ENCODE measurements at regions not wholly inside any gene's neighbourhood (a gene's known extent, or its start where the extent isn't known, plus 50 kb on each side); places are given as distances from the start of the nearest gene placed in this dataset.

DNA sequence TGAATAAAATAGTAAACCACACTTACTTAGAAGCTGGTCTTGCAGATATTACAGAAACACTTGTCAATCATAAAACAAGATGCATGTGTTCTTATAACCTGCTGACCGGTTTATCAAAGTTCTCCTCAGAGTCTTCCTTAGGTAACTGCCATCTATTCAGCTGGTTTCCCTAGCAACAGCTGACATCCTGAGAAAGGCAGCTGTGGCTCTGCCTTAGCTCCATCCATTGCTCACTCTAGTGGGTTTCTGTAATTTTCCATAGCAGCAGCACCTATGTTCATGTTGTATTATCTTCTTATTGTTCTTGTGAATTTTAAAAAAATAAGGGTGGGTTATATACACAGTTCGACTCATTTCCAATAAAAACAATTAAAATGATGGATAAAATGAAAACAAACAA is 87.8 kb downstream of the RAP2A start:
- Histone ChIP-seq H2BK15ac (ENCODE audit: low read length) (no peak overlapping the region), H3K56ac (replicated peaks; ENCODE audit: insufficient read length, low read depth, low read length) (no peak overlapping the region), H3K79me1 (ENCODE audit: low read depth, low read length) (no peaks in the 10 kb centered on the region), H3K9ac (replicated peaks in 1 of 4; ENCODE audit: extremely low read depth in 1 of 4, low read depth in 3 of 4, low read length in 3 of 4) (no peak overlapping the region), H3K14ac (ENCODE audit: insufficient read length) (no peak overlapping the region), H2BK5ac (ENCODE audit: low read depth, low read length) (no peak overlapping the region), H4K20me1 (replicated peaks in 1 of 2; ENCODE audit: control insufficient read depth in 1 of 2, insufficient read depth in 2 of 2, low read length in 2 of 2) (no peaks in the 10 kb centered on the region), H3K23ac (ENCODE audit: insufficient read length) (no peak overlapping the region), H3K27ac (ENCODE audit: low read depth, low read length) (no peak overlapping the region), H2BK12ac (ENCODE audit: low read depth, low read length) (no peak overlapping the region), H3K4ac (replicated peaks; ENCODE audit: insufficient read length, low read depth, low read length) (no peak overlapping the region), H3K4me3 (ENCODE audit: extremely low read depth in 1 of 4, insufficient read depth in 2 of 4, low read depth in 3 of 4, low read length in 4 of 4) (no peak overlapping the region), H3K4me1 (replicated peaks in 1 of 4; ENCODE audit: control insufficient read depth in 3 of 4, insufficient read depth in 4 of 4, low read length in 3 of 4) (no peaks in the 10 kb centered on the region), H4K91ac (replicated peaks; ENCODE audit: insufficient read length, low read length) (no peak overlapping the region), H3K36me3 (ENCODE audit: control insufficient read depth in 2 of 4, insufficient read depth in 4 of 4, low read length in 3 of 4) (no peaks in the 10 kb centered on the region), H4K5ac (ENCODE audit: insufficient read length, low read depth, low read length) (no peak overlapping the region), H2BK120ac (replicated peaks; ENCODE audit: low read depth, low read length) (no peak overlapping the region), H3K18ac (ENCODE audit: extremely low read depth, low read length) (no peak overlapping the region), H2BK20ac (ENCODE audit: low read length) (no peak overlapping the region), H2AFZ (ENCODE audit: low read length) (no peak overlapping the region), H4K8ac (ENCODE audit: extremely low read depth, insufficient read depth, low read length) (no peak overlapping the region), H3K9me3 (ENCODE audit: insufficient read depth in 2 of 2, low read depth in 1 of 2, low read length in 1 of 2) (peaks cover 0 to 2% of the 10 kb centered on the region in 2 experiments; a peak in 1 of 4 replicates), H3K79me2 (ENCODE audit: control insufficient read depth in 1 of 2, insufficient read depth in 2 of 2, low read length in 2 of 2) (no peaks in the 10 kb centered on the region), H3K23me2 (ENCODE audit: low read depth, low read length) (no peaks in the 10 kb centered on the region), H3K27me3 (replicated peaks in 1 of 4; ENCODE audit: control insufficient read depth in 3 of 4, extremely low read depth in 1 of 4, insufficient read depth in 3 of 4, low read length in 3 of 4) (no peaks in the 10 kb centered on the region), H3K4me2 (ENCODE audit: insufficient read depth in 1 of 2, low read depth in 2 of 2, low read length in 2 of 2) (no peak overlapping the region), H2AK5ac (ENCODE audit: low read depth, low read length) (no peak overlapping the region)
- ChIA-PET CTCF (ENCODE audit: partially characterized antibody) (interaction anchor here (0.7 kb wide), 1 partner anchor 227 kb away, joined by 3 read pairs; no protein-coding TSS in a partner anchor), POLR2A (ENCODE audit: partially characterized antibody) (no interaction called here)
- 94% methylated on average over 2 of the region's 2 CpGs; no CpG with 5 or more reads in 1 of the 2 experiments for WGBS, 2 experiments (ENCODE audit: extremely low coverage in 1 of 2, insufficient coverage in 1 of 2, insufficient read length in 1 of 2, insufficient replicate concordance in 2 of 2, low coverage in 1 of 2, low lambda C conversion rate in 2 of 2, missing lambda C conversion rate in 1 of 2)
- DNase-seq (ENCODE audit: low read depth in 1 of 2, low spot score in 2 of 2) (no peak), FAIRE-seq (no peak)
- TF ChIP-seq SIX5 (IDR thresholded peaks at IDR 0.05; ENCODE audit: low read depth, low read length) (no peak), RFX5 (IDR thresholded peaks at IDR 0.05; ENCODE audit: borderline replicate concordance, low read depth, low read length) (peak; percentile 87)
